C4-2B (cell line): ENCODE measurements at regions not wholly inside any gene's neighbourhood (a gene's known extent, or its start where the extent isn't known, plus 50 kb on each side); places are given as distances from the start of the nearest gene placed in this dataset.

Experiments
- CTCF ChIP-seq: fragments of 450-650 bp; conservative IDR thresholded peaks from 2 replicates; pipeline ENCODE4 v1.5.1; 2017; ENCODE audit warnings: mild to moderate bottlenecking
- ZFX ChIP-seq: fragments of 450-650 bp; IDR thresholded peaks from 2 replicates; pipeline ENCODE4 v1.6.1; 2017

GRCh38 chr11:80330264-80330663, 889.4 kb upstream of the TENM4 start:
- TF ChIP-seq CTCF (no peak), ZFX (no peak)
